ENCODE measurements at regions not wholly inside any gene's neighbourhood (a gene's known extent, or its start where the extent isn't known, plus 50 kb on each side); places are given as distances from the start of the nearest gene placed in this dataset.

DNA sequence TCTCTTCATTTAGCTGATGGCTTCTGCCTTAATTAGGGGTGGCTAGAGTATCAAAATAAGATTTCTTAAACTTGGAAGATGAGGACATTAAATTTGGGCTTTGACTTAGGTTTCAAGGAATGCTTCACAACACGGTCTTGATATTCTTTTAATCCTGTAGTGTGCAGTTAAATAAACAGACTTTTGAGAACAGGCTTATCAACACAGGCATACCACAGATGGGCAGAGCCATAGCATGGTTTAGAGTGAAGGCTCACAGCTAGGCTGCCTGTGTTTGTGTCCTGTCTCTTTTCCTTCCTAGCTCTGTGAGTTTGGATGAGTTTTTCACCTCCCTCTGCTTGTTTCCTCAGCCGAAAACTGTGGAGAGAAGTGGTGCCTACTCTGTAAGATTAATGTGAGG, 102.3 kb upstream of the IPO9 start:
- TF ChIP-seq, protein P1, sequence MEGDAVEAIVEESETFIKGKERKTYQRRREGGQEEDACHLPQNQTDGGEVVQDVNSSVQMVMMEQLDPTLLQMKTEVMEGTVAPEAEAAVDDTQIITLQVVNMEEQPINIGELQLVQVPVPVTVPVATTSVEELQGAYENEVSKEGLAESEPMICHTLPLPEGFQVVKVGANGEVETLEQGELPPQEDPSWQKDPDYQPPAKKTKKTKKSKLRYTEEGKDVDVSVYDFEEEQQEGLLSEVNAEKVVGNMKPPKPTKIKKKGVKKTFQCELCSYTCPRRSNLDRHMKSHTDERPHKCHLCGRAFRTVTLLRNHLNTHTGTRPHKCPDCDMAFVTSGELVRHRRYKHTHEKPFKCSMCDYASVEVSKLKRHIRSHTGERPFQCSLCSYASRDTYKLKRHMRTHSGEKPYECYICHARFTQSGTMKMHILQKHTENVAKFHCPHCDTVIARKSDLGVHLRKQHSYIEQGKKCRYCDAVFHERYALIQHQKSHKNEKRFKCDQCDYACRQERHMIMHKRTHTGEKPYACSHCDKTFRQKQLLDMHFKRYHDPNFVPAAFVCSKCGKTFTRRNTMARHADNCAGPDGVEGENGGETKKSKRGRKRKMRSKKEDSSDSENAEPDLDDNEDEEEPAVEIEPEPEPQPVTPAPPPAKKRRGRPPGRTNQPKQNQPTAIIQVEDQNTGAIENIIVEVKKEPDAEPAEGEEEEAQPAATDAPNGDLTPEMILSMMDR (IDR thresholded peaks at IDR 0.05), result no peak

DNA sequence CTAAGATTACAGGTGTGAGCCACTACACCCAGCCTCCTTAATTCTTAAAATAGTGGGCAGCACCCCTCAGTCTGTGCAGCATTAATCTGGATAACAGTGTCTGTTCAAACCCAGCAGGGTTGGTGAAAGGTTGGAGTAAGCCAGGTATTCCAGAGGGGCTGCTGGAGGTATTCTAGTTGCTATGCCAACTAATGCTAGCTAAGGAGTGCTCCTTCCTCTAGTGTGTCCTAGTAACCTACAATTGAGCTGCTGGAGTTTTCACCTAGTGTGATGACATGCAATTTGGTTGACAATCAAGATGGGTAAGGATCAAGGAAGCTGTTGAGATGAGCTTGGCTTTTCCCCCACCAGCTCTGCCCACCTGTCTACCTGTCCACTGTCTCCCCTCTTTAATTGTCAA, 100.2 kb upstream of the IPO9 start:
- Mint-ChIP-seq H3K9me3 (no peaks in the 10 kb centered on the region), H3K36me3 (no peaks in the 10 kb centered on the region), H3K4me3 (no peak overlapping the region), H3K27me3 (ENCODE audit: low read depth in 3 of 3) (peaks cover 0 to 5% (median 0%) of the 10 kb centered on the region in 3 donors), H3K4me1 (peaks cover 2% of the 10 kb centered on the region), H3K27ac (no peak overlapping the region)
- no peak overlapping the region for H3K27ac ChIP-seq (ENCODE audit: low read depth in 1 of 2, low read length in 2 of 2)
- H3K79me2 ChIP-seq (ENCODE audit: insufficient read depth, low read length), result no peaks in the 10 kb centered on the region
- TF ChIP-seq, protein P1 (IDR thresholded peaks at IDR 0.05), result no peak
- H3K9me3 ChIP-seq (replicated peaks in 1 of 2; ENCODE audit: control insufficient read depth in 1 of 2, insufficient read depth in 1 of 2, low read length in 2 of 2), result no peaks in the 10 kb centered on the region
- no peak for DNase-seq
- no peak overlapping the region for H3K9ac ChIP-seq (ENCODE audit: insufficient read depth, low read length, poor library complexity, severe bottlenecking)
- no peaks in the 10 kb centered on the region for H3K27me3 ChIP-seq (ENCODE audit: control insufficient read depth in 2 of 2, insufficient read depth in 2 of 2, low read length in 2 of 2)
- H3K4me2 ChIP-seq (replicated peaks; ENCODE audit: extremely low read depth, low read length, poor library complexity, severe bottlenecking), result no peak overlapping the region
- no peaks in the 10 kb centered on the region for H3K36me3 ChIP-seq (replicated peaks in 1 of 2; ENCODE audit: control insufficient read depth in 1 of 2, insufficient read depth in 2 of 2, low read length in 2 of 2)
- H3K4me3 ChIP-seq (replicated peaks in 1 of 3; ENCODE audit: low read depth in 2 of 3, low read length in 3 of 3), result no peak overlapping the region
- H2AFZ ChIP-seq (ENCODE audit: insufficient read depth, low read depth, low read length, poor library complexity, severe bottlenecking), result no peak overlapping the region
- no peaks in the 10 kb centered on the region for H4K20me1 ChIP-seq (ENCODE audit: insufficient read depth, low read length)
- no peaks in the 10 kb centered on the region for H3K4me1 ChIP-seq (ENCODE audit: control insufficient read depth in 1 of 2, insufficient read depth in 2 of 2, low read length in 2 of 2)
- intact Hi-C loops (cut with micrococcal nuclease), result no loop called here

More for the DNA sequence above, 102.3 kb upstream of the IPO9 start:
- H3K27me3 ChIP-seq (ENCODE audit: control insufficient read depth in 2 of 2, insufficient read depth in 2 of 2, low read length in 2 of 2), result no peaks in the 10 kb centered on the region
- Mint-ChIP-seq H3K36me3 (no peaks in the 10 kb centered on the region), H3K9me3 (no peaks in the 10 kb centered on the region), H3K4me3 (no peak overlapping the region), H3K27ac (no peak overlapping the region), H3K4me1 (peaks cover 2% of the 10 kb centered on the region), H3K27me3 (ENCODE audit: low read depth in 3 of 3) (peaks cover 0 to 7% (median 0%) of the 10 kb centered on the region in 3 donors)
- no peaks in the 10 kb centered on the region for H3K79me2 ChIP-seq (ENCODE audit: insufficient read depth, low read length)
- no peak overlapping the region for H3K9ac ChIP-seq (ENCODE audit: insufficient read depth, low read length, poor library complexity, severe bottlenecking)
- no peaks in the 10 kb centered on the region for H3K9me3 ChIP-seq (replicated peaks in 1 of 2; ENCODE audit: control insufficient read depth in 1 of 2, insufficient read depth in 1 of 2, low read length in 2 of 2)
- DNase-seq, result no peak
- no peaks in the 10 kb centered on the region for H3K4me1 ChIP-seq (ENCODE audit: control insufficient read depth in 1 of 2, insufficient read depth in 2 of 2, low read length in 2 of 2)
- H3K4me2 ChIP-seq (replicated peaks; ENCODE audit: extremely low read depth, low read length, poor library complexity, severe bottlenecking), result no peak overlapping the region
- H4K20me1 ChIP-seq (ENCODE audit: insufficient read depth, low read length), result no peaks in the 10 kb centered on the region
- H3K4me3 ChIP-seq (replicated peaks in 1 of 3; ENCODE audit: low read depth in 2 of 3, low read length in 3 of 3), result no peak overlapping the region
- WGBS (ENCODE audit: insufficient coverage), result no CpG with 5 or more reads among the region's 2 CpGs
- no peak overlapping the region for H2AFZ ChIP-seq (ENCODE audit: insufficient read depth, low read depth, low read length, poor library complexity, severe bottlenecking)
- no peaks in the 10 kb centered on the region for H3K36me3 ChIP-seq (replicated peaks in 1 of 2; ENCODE audit: control insufficient read depth in 1 of 2, insufficient read depth in 2 of 2, low read length in 2 of 2)
- intact Hi-C loops (cut with micrococcal nuclease), result no loop called here
- H3K27ac ChIP-seq (ENCODE audit: low read depth in 1 of 2, low read length in 2 of 2), result no peak overlapping the region

Measured in CD14-positive monocyte (primary cell).